Peyer's patch (tissue), 4 donors: ENCODE measurements at regions not wholly inside any gene's neighbourhood (a gene's known extent, or its start where the extent isn't known, plus 50 kb on each side); places are given as distances from the start of the nearest gene placed in this dataset.

ENCODE experiments used
- POLR2A ChIP-seq, 2 donors: fragments of 450-650 bp; IDR thresholded peaks; one replicate each; pipeline ENCODE4 v1.5.1; 2017; ENCODE audit warnings: antibody characterized with exemption in 2 of 2, mild to moderate bottlenecking in 2 of 2, moderate library complexity in 2 of 2
- TF ChIP-seq, protein P1 (sequence below), 6 experiments: fragments of 450-650 bp in 4 of 6; fragments of 200-600 bp in 2 of 6; sonication (generic) in 1 of 6; IDR thresholded peaks; one replicate each; pipeline ENCODE4 v1.5.1; 2017 to 2019; ENCODE audit warnings: antibody characterized with exemption in 6 of 6, mild to moderate bottlenecking in 3 of 6, moderate library complexity in 1 of 6

DNA sequence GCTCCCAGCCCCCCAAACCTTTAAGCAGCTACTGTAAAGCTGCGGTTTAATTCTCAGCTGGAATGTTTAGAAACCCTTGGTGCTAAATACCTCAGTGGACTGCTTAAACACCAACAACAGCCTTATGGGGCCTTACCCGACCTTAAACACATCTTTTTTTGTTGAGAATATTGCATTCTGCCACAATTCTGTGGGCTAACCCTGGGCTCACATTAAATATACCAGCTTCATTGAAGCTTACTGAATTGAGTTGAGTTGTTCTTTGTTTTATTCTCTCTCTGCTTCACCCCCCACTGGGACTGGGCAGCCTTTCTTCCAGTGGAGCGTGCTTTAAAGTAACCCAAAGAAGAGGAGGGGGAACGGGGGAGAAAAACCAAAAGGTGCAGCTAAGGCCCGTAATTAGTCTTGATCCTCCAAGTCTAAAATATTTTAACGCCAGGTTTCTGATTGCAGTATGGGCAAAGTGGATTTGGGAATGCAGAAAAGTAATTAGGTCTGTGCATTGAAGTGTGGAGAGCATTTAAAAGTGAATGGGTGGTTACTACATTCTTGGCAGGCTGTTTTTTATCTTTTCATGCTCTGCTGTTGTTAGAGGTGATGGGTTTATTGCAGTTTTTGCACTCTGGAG is 281.2 kb downstream of the NR2F1-AS1 start:
- TF ChIP-seq, protein P1, sequence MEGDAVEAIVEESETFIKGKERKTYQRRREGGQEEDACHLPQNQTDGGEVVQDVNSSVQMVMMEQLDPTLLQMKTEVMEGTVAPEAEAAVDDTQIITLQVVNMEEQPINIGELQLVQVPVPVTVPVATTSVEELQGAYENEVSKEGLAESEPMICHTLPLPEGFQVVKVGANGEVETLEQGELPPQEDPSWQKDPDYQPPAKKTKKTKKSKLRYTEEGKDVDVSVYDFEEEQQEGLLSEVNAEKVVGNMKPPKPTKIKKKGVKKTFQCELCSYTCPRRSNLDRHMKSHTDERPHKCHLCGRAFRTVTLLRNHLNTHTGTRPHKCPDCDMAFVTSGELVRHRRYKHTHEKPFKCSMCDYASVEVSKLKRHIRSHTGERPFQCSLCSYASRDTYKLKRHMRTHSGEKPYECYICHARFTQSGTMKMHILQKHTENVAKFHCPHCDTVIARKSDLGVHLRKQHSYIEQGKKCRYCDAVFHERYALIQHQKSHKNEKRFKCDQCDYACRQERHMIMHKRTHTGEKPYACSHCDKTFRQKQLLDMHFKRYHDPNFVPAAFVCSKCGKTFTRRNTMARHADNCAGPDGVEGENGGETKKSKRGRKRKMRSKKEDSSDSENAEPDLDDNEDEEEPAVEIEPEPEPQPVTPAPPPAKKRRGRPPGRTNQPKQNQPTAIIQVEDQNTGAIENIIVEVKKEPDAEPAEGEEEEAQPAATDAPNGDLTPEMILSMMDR (IDR thresholded peaks at IDR 0.05) = no peak
- TF ChIP-seq POLR2A (IDR thresholded peaks at IDR 0.05) = no peak
